22Rv1 (cell line): ENCODE measurements at regions not wholly inside any gene's neighbourhood (a gene's known extent, or its start where the extent isn't known, plus 50 kb on each side); places are given as distances from the start of the nearest gene placed in this dataset.

Experiments
- H3K27ac ChIP-seq: fragments of 450-650 bp; 2 replicates; pipeline ENCODE4 v1.5.1; 2017
- ZFX ChIP-seq: fragments of 450-650 bp; IDR thresholded peaks from 2 replicates; pipeline ENCODE4 v1.6.1; 2017; ENCODE audit warnings: antibody characterized with exemption, borderline replicate concordance
- TF ChIP-seq, protein P1 (sequence below): fragments of 450-650 bp; IDR thresholded peaks from 2 replicates; pipeline ENCODE4 v1.5.1; 2017; ENCODE audit warnings: mild to moderate bottlenecking

DNA sequence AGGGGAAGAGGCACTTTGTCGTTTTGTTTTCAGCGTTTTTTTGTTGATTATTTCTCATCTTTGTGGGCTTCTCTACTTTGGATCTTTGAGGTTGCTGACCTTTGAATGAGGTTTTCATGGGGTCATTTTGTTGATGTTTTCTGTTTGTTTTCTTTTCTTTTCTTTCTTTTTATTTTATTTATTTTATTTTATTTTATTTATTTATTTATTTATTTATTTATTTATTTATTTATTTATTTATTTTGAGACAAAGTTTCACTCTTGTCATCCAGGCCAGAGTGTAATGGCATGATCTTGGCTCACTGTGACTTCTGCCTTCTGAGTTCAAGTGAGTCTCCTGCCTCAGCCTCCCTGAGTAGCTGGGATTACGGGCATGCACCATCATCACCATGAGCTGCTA, 946.7 kb downstream of the TLE4 start:
- no peak for TF ChIP-seq ZFX
- TF ChIP-seq, protein P1, sequence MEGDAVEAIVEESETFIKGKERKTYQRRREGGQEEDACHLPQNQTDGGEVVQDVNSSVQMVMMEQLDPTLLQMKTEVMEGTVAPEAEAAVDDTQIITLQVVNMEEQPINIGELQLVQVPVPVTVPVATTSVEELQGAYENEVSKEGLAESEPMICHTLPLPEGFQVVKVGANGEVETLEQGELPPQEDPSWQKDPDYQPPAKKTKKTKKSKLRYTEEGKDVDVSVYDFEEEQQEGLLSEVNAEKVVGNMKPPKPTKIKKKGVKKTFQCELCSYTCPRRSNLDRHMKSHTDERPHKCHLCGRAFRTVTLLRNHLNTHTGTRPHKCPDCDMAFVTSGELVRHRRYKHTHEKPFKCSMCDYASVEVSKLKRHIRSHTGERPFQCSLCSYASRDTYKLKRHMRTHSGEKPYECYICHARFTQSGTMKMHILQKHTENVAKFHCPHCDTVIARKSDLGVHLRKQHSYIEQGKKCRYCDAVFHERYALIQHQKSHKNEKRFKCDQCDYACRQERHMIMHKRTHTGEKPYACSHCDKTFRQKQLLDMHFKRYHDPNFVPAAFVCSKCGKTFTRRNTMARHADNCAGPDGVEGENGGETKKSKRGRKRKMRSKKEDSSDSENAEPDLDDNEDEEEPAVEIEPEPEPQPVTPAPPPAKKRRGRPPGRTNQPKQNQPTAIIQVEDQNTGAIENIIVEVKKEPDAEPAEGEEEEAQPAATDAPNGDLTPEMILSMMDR: no peak
- no peak overlapping the region for H3K27ac ChIP-seq

DNA sequence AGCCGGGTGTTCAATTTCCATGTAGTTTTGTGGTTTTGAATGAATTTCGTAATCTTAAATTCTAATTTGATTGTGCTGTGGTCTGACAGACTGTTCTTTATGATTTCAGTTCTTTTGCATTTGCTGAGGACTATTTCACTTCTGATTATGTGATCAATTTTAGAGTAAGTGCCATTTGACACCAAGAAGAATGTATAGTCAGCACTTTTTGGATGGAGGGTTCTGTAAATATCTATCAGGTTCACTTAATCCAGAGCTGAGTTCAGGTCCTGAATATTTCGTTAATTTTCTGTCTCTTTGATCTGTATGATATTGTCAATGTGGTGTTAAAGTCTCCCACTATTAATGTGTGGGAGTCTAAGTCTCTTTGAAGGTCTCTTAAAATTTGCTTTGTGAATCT, 944.9 kb downstream of the TLE4 start:
- H3K27ac ChIP-seq: no peak overlapping the region
- TF ChIP-seq ZFX: no peak
- TF ChIP-seq, protein P1: no peak

DNA sequence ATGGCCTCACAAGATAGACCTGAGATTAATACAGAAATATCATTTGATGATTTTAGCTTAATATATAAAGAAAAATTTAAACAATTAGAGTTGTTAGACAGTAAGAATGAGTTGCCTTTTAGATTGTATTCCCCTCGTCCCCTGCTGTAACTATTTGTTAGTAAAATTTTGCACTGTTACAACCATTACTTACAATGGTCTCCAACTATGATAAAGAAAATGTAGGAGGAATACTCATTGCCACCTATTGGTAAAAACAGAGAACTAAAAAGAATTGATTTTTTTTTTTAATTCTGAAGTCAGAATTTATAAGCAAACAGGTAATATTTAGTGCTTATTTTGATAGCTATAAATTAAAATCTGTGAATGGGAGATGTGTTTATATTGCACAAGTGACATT, 937.6 kb downstream of the TLE4 start:
- no peak for TF ChIP-seq ZFX
- TF ChIP-seq, protein P1: no peak

DNA sequence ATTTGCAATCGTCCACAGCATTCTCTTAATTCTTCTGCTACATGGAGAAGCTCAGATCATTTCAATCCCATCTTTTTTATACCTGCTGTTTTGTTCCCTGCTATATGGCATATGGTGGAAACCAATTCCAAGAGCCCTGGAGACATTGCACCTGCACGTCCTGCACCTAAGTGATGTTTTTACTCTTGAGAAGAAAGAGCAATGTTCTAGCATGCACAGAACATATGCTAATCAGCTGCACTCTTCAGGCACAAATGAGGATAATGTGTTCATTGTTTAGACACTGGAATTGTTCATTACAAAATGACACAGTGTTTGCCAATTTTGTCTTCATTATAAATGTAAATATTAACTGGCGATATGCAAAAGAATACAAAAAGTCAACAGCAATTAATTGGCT, 935.8 kb downstream of the TLE4 start:
- no peak overlapping the region for H3K27ac ChIP-seq
- TF ChIP-seq ZFX: no peak
- TF ChIP-seq, protein P1: no peak

More for the DNA sequence above, 937.6 kb downstream of the TLE4 start:
- H3K27ac ChIP-seq: no peak overlapping the region

DNA sequence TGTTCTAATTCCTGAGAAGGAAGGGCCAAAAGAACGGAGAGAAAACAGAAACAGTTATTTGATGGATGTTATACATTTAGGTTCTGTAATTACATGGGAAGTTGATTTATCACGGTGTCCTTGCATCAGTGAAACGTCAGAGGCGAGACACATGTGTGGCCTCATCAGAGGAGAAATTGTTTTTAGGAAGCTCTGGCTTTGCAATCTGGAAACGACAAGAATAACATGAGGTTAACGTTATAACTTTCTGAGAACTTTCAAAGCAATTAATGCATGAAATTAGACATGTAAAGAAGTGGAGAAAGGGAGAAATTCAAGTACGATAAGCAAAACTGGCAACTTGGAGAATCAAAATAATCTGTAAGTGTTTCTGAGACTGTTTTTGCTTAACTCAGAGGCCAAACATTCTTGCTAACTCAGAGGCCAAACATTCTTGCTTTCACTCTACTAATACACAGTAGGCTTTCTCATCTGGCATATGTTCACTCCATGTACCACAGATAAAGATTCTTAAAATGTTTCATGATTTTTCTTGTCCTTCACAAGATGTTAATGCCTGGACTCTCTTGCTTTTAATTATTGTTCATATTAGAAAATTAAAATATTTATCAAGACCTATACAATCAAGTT, 933.0 kb downstream of the TLE4 start:
- TF ChIP-seq ZFX: no peak
- TF ChIP-seq, protein P1: no peak

DNA sequence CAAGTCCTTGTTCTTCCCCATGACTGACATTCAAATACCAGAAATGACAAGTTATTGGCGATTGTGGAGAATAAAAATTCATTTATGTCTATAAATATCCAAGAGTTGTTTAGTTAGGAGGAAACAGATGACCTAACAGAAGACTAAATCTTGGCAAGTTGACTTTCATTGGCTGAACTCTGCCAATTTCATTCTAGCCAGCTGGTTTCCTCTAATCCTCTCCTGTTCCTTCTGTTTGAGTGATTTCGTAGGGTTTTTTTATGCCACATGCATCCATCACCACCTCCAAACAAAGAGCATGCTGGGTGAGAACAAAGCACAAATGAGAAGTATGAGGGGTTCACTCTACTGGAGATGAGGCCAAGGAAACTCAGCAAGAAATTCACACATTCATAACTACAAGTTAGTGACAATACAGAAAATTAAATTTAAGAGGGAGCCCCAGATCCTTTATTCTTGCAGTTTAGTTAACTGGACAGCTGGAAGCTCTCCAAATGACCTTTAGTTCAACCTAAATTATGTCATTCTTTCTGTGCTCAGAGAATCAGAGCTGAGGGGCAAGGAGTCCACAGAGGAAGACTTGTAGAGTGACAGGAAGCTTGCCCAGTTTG, 932.0 kb downstream of the TLE4 start:
- H3K27ac ChIP-seq: no peak overlapping the region
- no peak for TF ChIP-seq ZFX
- TF ChIP-seq, protein P1: no peak

More for the DNA sequence above, 933.0 kb downstream of the TLE4 start:
- no peak overlapping the region for H3K27ac ChIP-seq

DNA sequence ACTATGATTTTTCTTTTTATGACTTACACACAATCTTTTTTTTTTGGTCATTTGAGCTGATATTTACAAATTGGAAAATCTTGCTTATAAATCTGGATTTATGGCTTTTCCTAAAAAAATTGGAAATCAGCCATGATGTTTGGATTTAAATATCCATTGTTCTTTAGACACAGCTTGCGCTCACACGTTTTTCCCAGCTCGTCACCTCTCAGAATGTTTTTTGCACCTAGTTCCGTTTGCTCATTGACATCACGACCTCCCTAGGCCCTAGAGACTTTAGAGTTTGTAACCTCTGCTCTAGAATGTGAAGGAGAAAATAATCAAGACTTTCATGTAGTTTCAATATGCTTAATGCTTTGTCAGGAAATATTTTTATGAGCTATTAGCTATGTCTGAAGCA, 930.5 kb downstream of the TLE4 start:
- TF ChIP-seq, protein P1: no peak
- TF ChIP-seq ZFX: no peak
- no peak overlapping the region for H3K27ac ChIP-seq
